Memory B cell (primary cell): ENCODE measurements at regions not wholly inside any gene's neighbourhood (a gene's known extent, or its start where the extent isn't known, plus 50 kb on each side); places are given as distances from the start of the nearest gene placed in this dataset.

Source experiments
- ATAC-seq: fragments of 150-1000 bp; cut with Tn5 transposase; 2 replicates; pipeline ENCODE4 v1.10.0; 2021; ENCODE audit warnings: low read depth, mild to moderate bottlenecking, moderate library complexity
- DNase-seq, 2 donors: peaks; one replicate each; pipeline ENCODE4 v3.0.0; 2022; ENCODE audit warnings: low spot score in 2 of 2
- H3K27ac Mint-ChIP-seq: one replicate; pipeline ENCODE4 v1.8.0; 2022; ENCODE audit warnings: mild to moderate bottlenecking, moderate library complexity, mixed read lengths
- H3K27me3 Mint-ChIP-seq: one replicate; pipeline ENCODE4 v1.8.0; 2022; ENCODE audit warnings: mixed read lengths
- H3K36me3 Mint-ChIP-seq: one replicate; pipeline ENCODE4 v1.8.0; 2022; ENCODE audit warnings: mild to moderate bottlenecking, mixed read lengths
- H3K4me1 Mint-ChIP-seq: one replicate; pipeline ENCODE4 v1.8.0; 2022; ENCODE audit warnings: mixed read lengths
- H3K4me3 Mint-ChIP-seq: one replicate; pipeline ENCODE4 v1.8.0; 2022; ENCODE audit warnings: mild to moderate bottlenecking, moderate library complexity, mixed read lengths
- H3K9me3 Mint-ChIP-seq: one replicate; pipeline ENCODE4 v1.8.0; 2022; ENCODE audit warnings: mixed read lengths

DNA sequence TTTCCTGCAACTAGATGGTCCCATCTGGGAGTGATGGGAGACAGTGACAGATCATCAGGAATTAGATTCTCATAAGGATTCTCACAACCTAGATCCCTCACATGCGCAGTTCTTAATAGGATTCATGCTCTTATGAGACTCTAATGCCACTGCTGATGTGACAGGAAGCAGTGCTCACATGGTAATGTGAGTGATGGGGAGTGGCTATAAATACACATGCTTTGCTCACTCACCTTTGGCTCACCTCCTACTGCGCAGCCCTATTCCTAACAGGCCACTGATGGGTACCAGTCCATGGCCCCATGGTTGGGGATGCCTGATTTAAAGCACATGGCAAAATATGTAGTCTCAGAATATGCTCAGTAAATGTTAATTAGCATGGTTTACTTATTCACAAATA lies 80.6 kb upstream of the MBOAT1 start:
- no peak overlapping the region for H3K27ac Mint-ChIP-seq
- peaks cover 3% of the 10 kb centered on the region for H3K27me3 Mint-ChIP-seq
- H3K36me3 Mint-ChIP-seq = no peaks in the 10 kb centered on the region
- ATAC-seq (no peak), DNase-seq (no peak)
- H3K4me3 Mint-ChIP-seq = no peak overlapping the region
- H3K4me1 Mint-ChIP-seq = peaks cover 4% of the 10 kb centered on the region
- H3K9me3 Mint-ChIP-seq = no peaks in the 10 kb centered on the region

DNA sequence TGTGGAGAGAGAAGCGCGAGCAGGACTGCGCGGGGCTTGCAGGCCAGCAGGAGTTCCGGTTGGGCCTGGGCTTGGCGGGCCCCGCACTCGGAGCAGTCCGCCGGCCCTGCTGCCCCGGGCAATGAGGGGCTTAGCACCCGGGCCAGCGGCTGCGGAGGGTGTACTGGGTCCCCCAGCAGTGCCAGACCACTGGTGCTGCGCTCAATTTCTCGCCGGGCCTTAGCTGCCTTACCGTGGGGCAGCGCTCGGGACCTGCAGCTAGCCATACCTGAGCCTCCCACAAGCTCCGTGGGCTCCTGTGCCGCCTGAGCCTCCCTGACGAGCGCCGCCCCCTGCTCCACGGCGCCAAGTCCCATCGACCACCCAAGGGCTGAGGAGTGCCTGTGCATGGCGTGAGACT lies 89.0 kb upstream of the MBOAT1 start:
- no peaks in the 10 kb centered on the region for H3K9me3 Mint-ChIP-seq
- ATAC-seq (no peak), DNase-seq (no peak)
- H3K4me1 Mint-ChIP-seq = no peaks in the 10 kb centered on the region
- H3K27me3 Mint-ChIP-seq = peaks cover 6% of the 10 kb centered on the region
- H3K4me3 Mint-ChIP-seq = no peak overlapping the region
- H3K36me3 Mint-ChIP-seq = no peaks in the 10 kb centered on the region
- no peak overlapping the region for H3K27ac Mint-ChIP-seq

DNA sequence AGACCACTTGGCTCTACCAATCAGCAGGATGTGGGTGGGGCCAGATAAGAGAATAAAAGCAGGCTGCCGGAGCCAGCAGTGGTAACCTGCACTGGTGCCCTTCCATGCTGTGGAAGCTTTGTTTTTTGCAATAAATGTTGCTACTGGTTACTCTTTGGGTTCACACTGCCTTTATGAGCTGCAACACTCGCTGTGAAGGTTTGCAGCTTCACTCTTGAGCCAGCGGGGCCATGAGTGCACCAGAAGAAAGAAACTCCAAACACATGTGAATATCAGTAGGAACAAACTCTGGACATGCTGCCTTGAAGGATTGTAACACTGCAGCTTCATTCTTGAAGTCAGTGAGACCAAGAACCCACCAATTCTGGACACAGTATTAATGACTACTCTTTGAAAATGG lies 89.9 kb upstream of the MBOAT1 start:
- Mint-ChIP-seq H3K27me3 (peaks cover 3% of the 10 kb centered on the region), H3K4me1 (no peaks in the 10 kb centered on the region), H3K9me3 (no peaks in the 10 kb centered on the region), H3K4me3 (no peak overlapping the region), H3K36me3 (no peaks in the 10 kb centered on the region), H3K27ac (no peak overlapping the region)
- DNase-seq (no peak), ATAC-seq (no peak)

DNA sequence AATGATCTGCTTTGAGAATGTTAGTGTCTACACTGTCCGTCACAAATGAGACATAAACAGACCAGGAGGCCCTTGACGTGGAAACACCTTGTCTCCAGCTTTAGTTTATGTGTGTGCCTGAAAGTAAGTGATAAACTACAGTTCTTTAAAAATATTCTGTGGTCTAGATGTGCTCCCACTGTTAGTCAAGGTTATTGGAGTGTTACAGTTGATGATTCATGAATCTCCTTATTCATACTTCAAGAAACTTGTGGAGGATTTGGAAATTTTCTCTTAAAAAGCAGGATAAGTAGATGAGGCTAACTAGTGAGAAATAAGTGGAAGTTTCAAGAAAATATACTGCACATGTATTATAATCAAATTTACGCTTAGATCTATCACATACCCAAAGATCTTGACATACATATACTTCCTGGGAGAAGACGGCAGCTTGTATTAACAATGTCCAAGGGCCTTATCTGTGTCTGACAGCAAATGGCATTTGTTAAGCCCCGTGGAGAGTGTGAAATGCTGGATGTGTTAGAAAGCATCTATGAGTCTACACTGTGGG lies 90.5 kb upstream of the MBOAT1 start:
- no peak overlapping the region for H3K4me3 Mint-ChIP-seq
- H3K27ac Mint-ChIP-seq = no peak overlapping the region
- H3K4me1 Mint-ChIP-seq = no peaks in the 10 kb centered on the region
- H3K27me3 Mint-ChIP-seq = peaks cover 3% of the 10 kb centered on the region
- ATAC-seq (no peak), DNase-seq (no peak)
- no peaks in the 10 kb centered on the region for H3K9me3 Mint-ChIP-seq
- no peaks in the 10 kb centered on the region for H3K36me3 Mint-ChIP-seq

DNA sequence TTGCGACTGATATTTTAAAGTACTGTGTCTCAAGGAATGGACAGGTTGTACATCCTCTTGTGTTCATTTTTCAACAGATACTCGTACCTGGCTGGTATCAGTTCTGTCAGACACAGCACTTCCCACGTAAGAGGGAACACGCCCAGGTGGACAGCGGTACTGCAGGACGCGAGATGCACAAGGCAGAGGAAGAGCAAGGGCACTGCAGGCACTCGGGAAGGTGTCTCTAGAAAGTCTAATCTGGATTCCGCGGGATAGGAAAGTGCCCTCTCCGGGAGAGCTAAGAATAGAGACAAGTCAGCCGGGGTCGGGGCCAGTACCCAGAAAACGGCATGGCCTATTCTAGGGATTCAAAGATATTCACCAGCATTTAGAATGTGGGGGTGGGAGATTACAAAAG lies 94.2 kb upstream of the MBOAT1 start:
- DNase-seq (no peak), ATAC-seq (no peak)
- Mint-ChIP-seq H3K27ac (no peak overlapping the region), H3K36me3 (no peaks in the 10 kb centered on the region), H3K9me3 (peaks cover 2% of the 10 kb centered on the region), H3K4me1 (no peaks in the 10 kb centered on the region), H3K27me3 (peaks cover 4% of the 10 kb centered on the region), H3K4me3 (no peak overlapping the region)

DNA sequence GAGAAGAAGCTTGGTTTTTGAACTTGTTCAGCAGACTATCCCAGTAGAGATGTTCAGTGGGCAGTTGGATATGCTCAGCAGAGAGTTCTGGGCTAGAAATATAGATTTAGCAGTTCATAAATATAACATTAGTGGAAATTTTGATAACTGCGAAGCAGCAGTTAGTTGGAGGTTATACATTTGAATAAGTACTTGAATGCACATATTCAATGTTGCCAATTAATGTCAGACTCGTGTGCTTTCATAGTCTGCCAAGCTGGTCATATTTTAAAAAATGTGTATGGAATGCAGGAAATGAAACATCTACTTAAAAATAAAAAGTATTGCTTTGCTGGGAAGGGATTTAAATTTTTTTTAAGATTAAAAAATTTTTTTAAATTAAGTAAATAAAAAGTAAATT lies 92.5 kb upstream of the E2F3 start:
- Mint-ChIP-seq H3K9me3 (peaks cover 2% of the 10 kb centered on the region), H3K4me1 (no peaks in the 10 kb centered on the region), H3K27ac (no peak overlapping the region), H3K27me3 (peaks cover 7% of the 10 kb centered on the region), H3K4me3 (no peak overlapping the region), H3K36me3 (no peaks in the 10 kb centered on the region)
- ATAC-seq (no peak), DNase-seq (no peak)

DNA sequence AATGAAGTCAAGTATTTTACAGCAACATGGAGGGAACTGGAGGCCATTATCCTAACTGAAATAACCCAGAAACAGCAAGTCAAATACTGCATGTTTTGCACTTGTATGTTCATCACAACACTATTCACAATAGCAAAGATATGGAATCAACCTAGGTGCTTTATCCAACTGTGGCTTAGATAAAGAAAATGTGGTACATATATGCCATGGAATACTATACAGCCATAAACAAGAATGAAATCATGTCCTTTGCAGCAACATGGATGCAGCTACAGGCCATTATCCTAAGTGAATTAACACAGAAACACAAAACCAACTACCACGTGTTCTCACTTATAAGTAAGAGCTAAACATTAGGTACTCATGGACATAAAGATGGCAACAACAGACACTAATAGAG lies 91.5 kb upstream of the E2F3 start:
- no peaks in the 10 kb centered on the region for H3K4me1 Mint-ChIP-seq
- H3K36me3 Mint-ChIP-seq = no peaks in the 10 kb centered on the region
- no peak for DNase-seq
- peaks cover 2% of the 10 kb centered on the region for H3K9me3 Mint-ChIP-seq
- no peak overlapping the region for H3K27ac Mint-ChIP-seq
- H3K27me3 Mint-ChIP-seq = peaks cover 12% of the 10 kb centered on the region
- H3K4me3 Mint-ChIP-seq = no peak overlapping the region
- ATAC-seq = no peak

DNA sequence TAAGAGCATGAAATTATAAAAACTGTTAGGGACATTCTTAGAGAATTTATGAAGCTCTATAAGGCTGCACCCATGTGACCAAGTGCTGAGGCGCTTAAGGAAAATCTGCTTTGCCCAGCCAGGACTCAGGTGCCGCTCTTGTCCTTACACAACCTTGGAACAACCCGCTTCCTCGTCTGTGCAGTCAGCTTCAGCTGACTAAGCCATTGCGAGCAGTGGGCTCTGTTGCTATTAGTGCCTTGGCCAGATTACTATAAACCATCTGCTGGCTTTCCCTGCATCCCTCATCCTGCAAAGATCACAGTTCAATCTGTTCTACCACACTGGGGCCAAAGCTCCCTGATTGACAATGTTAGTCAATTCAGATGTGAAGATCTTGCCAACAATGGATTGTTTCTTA lies 89.1 kb upstream of the E2F3 start:
- no peak for ATAC-seq
- Mint-ChIP-seq H3K9me3 (peaks cover 4% of the 10 kb centered on the region), H3K4me3 (no peak overlapping the region), H3K27ac (no peak overlapping the region), H3K27me3 (peaks cover 12% of the 10 kb centered on the region), H3K4me1 (no peaks in the 10 kb centered on the region), H3K36me3 (no peaks in the 10 kb centered on the region)
- no peak for DNase-seq

DNA sequence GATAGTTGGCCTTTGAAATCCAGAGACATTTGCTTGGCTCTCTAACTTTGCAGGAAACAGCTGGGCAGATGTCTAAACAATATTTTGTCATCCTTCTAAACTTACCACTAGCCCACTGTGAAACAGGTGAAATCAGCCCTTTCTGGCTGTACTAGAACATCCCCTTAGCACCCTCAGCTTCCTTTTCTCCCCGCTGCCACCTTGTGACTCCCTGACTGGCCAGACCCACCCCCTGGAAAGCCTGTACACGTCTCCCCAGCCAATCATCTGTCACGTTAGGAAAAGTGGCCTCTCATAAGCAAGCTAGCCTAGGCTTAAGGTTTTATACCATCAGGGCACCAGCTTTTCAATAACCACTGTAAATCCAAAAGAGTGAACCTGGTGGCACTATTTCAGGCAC lies 88.6 kb upstream of the E2F3 start:
- ATAC-seq (no peak), DNase-seq (no peak)
- H3K27me3 Mint-ChIP-seq = peaks cover 12% of the 10 kb centered on the region
- peaks cover 4% of the 10 kb centered on the region for H3K9me3 Mint-ChIP-seq
- no peak overlapping the region for H3K27ac Mint-ChIP-seq
- no peaks in the 10 kb centered on the region for H3K4me1 Mint-ChIP-seq
- no peak overlapping the region for H3K4me3 Mint-ChIP-seq
- H3K36me3 Mint-ChIP-seq = no peaks in the 10 kb centered on the region

DNA sequence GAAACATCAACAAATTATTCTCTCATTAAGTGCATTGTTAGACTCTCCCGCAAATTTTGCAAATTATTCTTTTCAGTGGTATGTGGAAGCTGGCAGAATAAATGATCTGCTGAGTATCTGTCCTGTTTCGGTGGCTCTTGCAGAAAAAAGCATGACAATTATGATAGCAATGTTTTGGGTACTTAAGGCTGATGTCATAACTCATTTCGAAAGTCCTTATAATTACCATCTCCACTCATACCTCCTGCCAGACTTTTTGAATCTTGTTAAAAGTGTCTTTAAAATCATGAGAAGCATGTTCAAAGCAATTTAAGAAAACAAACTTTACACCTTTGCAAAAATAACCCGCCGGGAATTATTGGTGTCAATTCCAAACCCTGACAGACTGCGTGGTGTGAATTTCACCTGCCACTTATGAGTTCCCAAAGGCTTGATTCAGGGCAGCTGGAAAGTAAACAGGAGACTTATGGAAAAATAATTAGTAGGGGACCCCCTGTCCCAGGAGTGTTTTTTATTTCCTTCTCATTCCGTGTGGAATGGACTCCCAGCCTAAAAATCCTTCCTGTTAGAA lies 87.6 kb upstream of the E2F3 start:
- DNase-seq (no peak), ATAC-seq (no peak)
- Mint-ChIP-seq H3K27me3 (peaks cover 9% of the 10 kb centered on the region), H3K36me3 (peaks cover 3% of the 10 kb centered on the region), H3K4me1 (no peaks in the 10 kb centered on the region), H3K27ac (no peak overlapping the region), H3K4me3 (no peak overlapping the region), H3K9me3 (peaks cover 7% of the 10 kb centered on the region)

DNA sequence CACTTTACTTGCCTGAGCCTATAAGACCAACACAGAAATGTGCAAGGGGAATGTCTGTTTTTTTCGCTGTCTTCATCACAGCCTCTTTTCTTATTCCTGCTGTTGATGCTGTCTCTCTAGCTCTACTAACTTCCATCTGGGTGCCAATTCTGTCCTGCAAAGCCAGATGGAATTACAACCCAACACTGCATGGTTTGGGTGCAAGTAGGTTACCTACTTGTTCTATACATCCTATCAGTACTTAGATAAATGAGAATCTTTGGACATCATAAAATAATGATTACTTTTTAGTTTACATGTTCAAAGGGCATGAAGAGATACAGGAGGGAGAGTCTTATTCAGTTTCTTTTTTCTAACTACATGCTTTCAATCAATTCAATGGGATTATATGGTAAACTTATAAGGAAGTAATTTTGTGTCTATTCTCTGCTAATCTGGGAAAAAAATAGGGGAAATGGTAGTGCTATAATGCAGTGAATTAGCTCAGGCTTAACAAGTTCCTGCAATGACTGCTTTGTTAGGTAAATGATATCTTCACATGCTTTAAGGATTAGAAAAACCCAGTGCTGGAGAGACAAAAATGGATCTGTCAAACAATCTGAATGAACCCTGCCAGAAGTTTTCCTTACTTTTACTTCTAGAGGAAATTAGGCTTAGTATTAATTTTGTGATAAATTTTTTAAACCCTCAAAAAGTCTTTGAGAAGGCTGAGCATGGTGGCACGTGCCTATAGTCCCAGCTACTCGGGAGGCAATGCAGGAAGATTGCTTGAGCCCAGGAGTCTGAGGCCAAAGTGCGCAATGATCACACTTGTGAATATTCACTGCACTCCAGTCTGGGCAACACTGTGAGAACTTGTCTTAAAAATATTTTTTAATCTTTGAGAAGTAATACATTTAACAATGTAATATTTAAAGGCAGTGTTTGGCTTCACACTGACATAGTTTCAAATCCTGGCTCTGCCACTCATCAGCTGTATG lies 86.5 kb upstream of the E2F3 start:
- no peak for DNase-seq
- Mint-ChIP-seq H3K4me3 (no peak overlapping the region), H3K9me3 (peaks cover 8% of the 10 kb centered on the region), H3K27ac (no peak overlapping the region), H3K27me3 (peaks cover 9% of the 10 kb centered on the region), H3K4me1 (peaks cover 8% of the 10 kb centered on the region), H3K36me3 (peaks cover 3% of the 10 kb centered on the region)
- ATAC-seq = no peak

DNA sequence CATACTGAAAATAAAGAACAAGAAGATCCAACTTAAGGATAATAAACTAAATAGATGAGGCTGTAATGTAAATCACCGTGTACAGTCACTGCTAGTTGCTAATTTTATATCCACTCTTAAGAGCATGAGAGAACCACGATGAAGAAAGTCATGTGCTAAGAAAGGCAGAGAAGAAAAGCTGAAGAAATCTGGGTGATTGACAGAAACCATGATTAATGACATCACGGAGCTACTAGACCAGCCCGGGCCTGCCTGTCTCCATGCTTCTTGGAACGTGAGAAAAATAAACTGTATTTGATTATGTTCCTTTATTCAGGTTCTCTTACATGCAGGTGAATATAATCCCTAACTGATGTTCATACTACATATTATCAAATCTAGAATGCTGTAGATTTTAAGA lies 84.2 kb upstream of the E2F3 start:
- ATAC-seq (no peak), DNase-seq (no peak)
- Mint-ChIP-seq H3K27ac (no peak overlapping the region), H3K4me3 (no peak overlapping the region), H3K27me3 (peaks cover 7% of the 10 kb centered on the region), H3K36me3 (peaks cover 3% of the 10 kb centered on the region), H3K4me1 (peaks cover 8% of the 10 kb centered on the region), H3K9me3 (peaks cover 7% of the 10 kb centered on the region)

DNA sequence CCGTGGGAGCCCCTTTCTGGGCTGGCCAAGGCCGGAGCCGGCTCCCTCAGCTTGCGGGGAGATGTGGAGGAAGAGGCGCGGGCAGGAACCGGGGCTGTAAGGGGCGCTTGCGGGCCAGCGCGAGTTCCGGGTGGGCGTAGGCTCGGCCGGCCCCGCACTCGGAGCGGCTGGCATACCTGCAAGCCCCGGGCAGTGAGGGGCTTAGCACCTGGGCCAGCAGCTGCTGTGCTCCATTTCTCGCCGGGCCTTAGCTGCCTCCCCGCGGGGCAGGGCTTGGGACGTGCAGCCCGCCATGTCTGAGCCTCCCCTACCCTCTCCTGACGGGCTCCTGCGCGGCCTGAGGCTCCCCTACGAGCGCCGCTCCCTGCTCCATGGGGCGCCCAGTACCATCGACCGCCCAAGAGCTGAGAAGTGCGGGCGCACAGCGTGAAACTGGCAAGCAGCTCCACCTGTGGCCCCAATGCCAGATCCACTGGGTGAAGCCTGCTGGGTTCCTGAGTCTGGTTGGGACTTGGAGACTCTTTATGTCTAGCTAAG lies 82.8 kb upstream of the E2F3 start:
- H3K4me1 Mint-ChIP-seq = peaks cover 8% of the 10 kb centered on the region
- H3K27me3 Mint-ChIP-seq = peaks cover 5% of the 10 kb centered on the region
- H3K9me3 Mint-ChIP-seq = peaks cover 7% of the 10 kb centered on the region
- DNase-seq (peak in 1 of 2 donors; percentile 1), ATAC-seq (no peak)
- peak overlapping the region; percentile 96 for H3K27ac Mint-ChIP-seq
- no peak overlapping the region for H3K4me3 Mint-ChIP-seq
- H3K36me3 Mint-ChIP-seq = peaks cover 3% of the 10 kb centered on the region
